ENCODE measurements at regions not wholly inside any gene's neighbourhood (a gene's known extent, or its start where the extent isn't known, plus 50 kb on each side); places are given as distances from the start of the nearest gene placed in this dataset.

DNA sequence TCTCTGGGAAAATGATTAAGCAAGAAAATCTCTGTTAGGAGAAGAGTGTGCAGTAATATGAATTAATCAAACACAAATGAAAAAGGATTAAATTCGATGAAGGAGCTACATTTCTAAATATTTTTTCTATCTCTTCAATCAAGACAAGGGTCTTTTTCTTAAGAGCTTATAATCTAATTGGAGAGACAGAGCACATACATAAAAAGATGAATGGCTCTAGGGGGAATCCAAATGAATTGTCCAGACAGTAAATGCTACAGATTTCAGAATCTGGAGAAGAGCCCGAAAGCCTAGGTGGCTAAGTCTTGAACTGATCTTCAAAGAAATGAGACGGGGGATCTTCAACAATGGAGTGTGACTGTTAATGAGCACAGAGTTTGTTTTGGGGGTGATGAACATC lies 723.6 kb downstream of the UTRN start:
- no peak for DNase-seq

DNA sequence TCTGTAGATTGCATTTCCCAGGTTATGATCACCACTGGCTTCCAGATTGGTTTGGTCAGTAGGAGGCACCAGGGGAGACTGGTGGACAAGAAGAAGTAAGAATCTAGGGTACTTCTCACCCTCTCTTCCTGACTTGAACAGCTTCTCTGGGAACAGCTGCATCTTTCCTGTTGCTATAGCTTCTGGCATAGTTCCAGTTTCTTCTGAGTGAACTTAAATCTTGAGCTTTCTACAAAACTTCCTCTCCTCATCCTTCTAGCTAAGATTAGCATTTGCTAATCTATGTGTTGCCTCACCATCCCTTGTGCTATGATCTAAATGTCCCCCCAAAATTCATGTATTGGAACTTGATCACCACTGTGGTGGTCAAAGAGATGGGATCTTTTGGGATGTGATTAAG lies 724.6 kb downstream of the UTRN start:
- no peak for DNase-seq

DNA sequence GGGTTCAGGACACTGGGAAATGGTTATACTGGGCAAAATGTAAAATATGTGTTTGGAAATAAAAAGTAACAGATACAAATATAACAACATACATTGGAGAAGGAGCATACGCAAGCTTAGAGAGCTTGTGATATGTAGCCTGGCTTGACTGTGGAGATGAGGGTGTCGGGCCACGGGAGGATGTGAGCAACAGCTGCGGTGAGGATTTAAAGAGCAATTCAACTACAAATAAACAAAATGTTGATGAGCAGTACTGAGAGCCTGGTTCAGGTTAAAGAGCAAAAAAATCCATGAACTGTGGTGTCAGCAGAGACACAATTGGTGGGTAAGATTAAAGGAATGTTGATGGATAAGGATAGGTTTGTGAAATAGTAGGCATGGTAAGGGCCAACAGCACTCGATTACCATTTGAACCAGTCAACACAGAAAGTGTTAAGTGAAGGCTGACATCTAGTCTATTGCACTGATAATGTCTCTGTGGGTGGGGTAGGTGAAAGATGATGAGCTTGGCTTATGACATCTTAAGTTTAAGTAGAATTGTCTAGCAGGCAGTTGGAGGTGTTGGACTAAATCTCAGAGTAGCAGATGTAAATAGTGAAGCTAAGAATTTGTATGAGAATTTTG lies 723.2 kb downstream of the EPM2A start:
- DNase-seq: no peak

DNA sequence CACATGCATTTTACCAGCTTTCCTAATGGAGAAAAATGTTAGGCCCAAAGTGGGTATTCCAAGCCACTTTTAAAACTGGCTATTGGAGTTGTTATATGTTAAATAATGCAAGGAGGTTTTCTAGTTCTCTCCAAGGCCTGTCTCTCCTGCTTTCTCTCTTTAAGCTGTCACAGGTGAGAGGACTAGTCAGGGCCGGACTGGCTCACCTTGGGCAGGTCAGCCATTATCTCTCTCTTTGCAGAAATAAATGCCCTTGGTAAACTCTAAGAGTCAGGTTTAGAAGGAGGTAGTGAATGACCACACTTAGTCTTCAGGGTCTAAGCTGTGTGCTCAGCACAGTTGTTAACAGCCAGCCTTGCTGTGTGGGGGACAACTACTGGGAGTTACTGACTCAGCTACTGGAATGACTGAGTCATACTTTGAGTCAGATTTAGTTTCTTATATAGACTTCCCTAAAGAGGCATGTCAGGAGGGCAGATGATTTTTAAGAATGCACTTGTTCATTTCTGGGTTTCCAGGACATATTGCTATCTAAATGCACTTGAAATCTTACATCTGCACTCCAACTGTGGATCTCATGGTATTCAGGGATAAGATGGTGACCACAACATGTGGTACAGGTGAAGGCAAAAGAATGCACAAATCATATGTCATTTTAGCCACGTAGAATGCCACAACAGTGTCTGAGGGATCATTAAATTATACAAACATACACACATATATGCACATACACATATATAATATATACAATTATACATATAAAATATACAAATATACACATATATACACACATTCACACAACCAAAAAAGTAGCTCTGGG lies 719.4 kb downstream of the EPM2A start:
- no peak for DNase-seq

DNA sequence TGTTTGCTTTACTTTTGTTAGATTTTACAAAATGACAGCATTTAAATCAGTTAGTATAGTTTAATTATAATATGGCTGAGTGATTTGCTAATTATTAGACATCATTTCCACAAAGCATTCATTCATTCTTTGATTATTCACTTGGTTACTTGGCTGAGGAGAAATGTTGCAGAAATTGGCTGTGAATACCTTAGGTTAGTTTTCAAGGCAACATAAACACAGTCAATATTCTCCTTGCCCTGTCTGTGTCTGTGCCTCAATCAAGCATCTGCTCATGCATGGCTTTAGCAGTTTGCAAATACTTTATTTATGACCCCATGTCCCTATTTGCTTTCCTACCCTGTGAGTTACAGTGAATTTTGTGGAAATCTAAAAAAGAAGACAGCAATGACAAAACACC lies 718.3 kb downstream of the EPM2A start:
- no peak for DNase-seq

DNA sequence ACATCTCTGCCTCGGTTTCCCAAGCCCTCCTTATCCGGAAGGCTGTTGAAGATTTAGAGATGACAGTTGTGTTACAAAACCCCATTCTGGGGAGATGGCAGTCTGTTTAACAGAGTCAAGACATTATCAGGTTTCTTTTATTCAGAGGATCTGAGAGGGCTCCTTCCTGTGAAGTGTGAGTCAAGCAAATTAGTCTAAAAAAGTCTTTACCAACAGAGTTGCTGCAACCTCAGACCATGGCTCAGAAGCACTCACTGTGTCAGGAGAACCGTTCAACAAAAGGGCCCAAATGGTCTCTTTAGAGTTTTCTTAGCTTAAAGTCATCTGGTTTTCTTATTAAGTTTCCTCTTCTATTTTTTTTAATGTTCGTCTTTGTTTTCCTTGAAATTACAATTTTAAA lies 717.8 kb downstream of the EPM2A start:
- no peak for DNase-seq

DNA sequence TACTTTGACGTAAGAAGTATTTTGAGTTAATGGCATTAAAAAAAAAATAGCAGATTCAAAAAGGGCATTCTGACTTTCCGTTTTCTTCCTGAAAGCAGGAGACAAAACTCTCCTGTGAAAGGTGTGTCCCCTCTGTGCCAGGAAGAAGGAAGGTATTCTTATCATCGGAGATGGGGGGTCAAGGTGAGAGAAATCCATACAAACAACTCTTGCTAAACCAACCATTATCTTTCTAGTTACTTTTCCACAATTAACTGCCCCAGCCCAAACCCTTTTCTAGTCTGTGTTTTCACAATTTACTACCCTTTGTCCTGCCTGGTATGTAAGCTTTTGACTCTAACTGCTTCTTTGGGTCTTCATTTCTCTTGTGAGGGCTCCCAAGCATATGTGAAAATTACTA lies 717.3 kb downstream of the EPM2A start:
- no peak for DNase-seq

DNA sequence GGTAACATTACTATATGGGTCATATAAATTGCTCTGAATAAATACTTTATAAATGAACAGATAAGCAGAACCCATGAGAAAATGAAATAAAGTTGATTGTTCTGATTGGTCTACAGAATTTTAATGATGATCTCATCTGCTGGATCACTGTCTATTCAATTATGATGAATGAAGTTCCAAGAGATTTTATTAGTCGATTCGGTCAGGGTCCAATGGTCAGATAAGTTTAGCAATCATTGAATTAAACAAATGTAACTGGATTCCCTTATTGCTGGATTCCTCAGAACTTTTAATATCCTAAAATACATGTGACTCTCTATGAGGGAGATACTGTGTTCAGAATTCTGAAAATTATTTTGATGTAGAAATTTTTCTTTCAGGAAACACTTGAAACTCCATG lies 715.2 kb downstream of the EPM2A start:
- DNase-seq: no peak

DNA sequence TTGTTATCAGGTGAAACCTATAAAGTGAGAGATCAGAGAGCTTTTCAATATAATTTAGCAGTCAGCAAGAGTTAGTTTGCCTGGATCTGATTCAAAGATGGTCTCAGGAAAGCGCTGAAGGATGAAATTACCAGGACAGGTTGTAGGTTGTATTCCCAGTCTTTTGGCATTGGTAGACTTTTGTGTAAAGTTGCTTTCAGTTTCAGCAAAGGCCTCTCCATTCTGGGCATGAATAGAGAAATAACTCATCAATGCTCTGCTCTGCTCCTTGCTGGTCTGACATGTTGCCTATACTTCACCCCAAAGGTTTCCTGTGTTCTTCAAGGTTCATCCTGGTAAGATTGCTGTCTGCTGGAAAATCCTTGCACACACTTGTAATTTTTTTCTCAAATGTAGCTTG lies 714.8 kb downstream of the EPM2A start:
- DNase-seq: no peak

DNA sequence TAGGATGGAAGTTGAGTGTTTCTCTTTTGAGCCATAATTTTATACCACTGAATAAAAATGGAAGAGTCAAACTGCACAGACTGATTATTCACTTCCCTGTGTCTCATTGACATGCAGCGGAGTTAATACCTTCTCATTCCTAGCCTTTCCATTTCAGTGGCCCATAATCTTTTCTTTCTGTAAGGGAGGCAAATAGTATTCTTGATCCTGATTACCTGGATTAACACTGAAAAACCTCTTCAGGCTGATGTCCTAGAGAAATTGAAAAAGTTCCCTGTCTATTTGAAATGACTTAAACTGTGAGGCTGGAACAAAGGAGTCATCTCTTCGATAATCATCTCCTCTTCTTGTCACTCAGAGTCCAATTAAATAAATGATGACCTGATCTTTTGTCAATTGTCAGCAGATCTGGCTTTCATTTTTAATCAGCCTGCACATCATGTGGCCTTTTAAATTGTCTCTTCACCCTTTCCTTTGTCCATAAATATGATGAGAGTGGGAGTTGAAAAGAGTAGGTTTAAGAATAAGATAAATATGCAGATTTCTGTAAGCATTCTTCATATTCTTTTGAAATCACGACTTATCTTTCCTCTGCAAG lies 713.0 kb downstream of the EPM2A start:
- DNase-seq: no peak

DNA sequence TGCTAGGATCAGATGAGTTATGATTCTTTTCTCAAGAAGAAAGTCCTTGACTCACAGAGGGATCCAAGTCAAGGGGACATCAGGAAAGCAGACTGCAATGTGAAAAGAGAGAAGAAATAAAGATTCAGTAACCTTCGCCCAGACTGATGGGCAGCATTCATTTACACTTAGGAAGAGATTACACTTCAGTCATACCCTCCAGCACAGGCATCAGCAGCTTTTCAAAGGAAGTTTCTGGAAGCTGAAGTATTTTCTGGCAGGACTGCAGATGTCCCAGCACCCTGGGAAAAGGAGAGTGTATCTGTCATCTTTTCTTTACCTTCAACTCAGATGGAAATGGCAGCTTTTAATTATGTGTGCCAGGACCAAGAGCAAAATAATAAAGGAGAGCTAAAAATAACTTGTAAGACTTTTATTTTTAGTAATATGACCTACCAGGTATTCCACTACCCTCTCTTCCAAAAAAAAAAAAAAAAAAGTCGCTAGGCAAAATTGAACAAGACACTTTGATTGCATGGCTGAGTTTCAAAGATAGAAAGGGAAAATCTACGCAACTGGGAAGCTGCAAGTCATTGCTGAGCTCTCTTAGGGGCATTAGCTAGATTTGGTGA lies 712.1 kb downstream of the EPM2A start:
- no peak for DNase-seq

DNA sequence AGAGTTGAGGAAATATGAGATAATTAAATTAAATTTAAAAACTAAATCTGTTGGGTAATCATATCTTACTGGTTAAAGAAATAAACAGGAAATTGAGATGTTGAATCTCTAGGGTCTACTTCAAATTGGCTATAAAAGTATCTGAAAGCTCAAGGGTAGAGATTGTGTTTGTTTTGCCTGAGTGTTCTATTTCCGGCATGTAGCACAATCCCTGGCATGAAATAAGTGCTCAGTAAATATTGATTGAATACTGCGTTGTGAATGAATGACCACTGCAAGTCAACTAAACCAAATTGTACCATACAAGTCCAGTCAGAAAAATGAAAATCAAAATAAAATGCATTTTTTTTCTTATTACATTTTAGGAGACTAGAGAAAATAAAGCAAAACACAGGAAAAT lies 709.8 kb downstream of the EPM2A start:
- no peak for DNase-seq

DNA sequence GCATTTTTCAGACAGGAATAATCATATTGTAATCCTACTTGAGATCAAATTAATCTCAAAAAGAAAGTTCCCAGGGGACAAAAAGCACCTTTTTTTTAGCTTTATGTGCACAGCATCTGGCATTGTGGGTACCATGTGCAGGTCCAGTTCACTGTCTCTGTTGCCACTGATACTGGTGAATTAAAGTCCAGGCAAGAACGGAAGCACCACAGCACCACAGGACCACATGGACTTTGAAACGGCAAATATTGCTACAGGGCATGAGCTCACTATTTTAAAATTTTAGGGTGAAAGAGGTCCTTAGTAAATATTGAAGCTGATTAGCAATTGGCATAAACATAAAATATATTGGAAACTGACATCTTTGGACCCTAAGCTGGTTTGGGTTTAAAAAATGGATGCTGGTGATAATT lies 709.0 kb downstream of the EPM2A start:
- DNase-seq: no peak

DNA sequence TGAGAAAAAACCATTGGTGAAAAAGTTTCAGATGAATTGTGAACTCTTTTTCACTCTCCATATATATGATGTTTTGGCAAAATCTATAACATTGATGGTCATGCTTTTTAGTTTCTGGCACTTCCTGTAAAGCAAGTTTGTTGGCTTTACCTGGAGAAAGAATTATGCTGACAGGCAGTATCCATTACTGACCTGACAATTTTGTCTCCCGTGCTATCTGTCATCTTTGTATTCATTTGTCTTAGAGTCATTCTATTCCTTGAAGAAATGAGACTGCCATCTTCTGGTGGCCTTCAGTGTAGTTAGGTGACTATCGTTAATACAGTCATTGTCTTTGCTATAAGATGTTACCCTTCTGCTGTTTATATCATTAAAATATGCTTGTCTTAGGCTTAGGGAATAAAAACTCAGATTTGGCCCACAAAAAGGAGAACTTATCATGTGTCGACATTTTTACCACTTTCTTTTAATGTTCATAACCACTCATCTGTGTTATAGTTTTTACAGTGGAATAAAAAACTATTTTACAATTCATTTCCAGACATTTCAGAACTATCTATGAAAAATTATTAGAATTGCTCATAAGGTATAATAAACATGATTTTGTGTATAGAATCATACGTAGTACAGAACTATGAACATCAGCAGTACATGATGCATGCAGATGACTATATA lies 707.0 kb downstream of the EPM2A start:
- DNase-seq: peak; percentile 10

DNA sequence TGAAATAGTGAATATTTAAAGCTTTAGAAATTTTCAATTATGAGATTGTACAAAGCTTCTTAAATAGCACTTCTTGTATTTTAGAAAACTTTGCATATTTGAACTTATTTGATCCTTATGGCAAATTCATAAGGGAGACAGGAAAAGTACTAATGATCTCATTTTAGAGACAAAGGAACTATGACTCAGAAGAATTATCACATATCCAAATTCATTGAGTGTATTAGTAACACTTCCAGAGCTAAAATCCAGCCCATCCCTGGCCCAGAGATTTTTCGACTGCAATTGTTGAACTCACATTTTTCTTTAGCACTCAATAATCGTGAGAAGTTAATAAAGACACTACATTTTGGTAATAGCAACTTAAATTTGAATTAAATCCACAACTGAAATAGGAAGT lies 704.3 kb downstream of the EPM2A start:
- no peak for DNase-seq

DNA sequence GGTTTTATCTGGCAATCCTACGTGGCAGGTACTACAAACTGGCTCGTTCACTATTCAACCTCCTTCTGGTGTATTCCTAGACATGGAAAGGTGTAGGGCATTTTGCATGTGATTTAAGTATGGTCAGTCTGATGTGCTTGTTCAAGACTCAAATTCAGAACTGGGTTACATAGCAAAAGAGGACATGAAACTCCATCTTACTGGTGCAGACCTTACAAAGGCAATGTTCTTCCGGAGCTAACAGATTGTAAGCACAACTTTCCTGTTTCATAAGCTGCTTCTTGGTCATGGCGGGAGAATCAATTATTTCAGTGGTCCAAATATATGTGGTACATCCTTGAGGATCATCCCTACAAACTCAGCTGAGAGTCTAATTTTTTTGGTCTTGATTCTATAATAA lies 703.4 kb downstream of the EPM2A start:
- DNase-seq: no peak

DNA sequence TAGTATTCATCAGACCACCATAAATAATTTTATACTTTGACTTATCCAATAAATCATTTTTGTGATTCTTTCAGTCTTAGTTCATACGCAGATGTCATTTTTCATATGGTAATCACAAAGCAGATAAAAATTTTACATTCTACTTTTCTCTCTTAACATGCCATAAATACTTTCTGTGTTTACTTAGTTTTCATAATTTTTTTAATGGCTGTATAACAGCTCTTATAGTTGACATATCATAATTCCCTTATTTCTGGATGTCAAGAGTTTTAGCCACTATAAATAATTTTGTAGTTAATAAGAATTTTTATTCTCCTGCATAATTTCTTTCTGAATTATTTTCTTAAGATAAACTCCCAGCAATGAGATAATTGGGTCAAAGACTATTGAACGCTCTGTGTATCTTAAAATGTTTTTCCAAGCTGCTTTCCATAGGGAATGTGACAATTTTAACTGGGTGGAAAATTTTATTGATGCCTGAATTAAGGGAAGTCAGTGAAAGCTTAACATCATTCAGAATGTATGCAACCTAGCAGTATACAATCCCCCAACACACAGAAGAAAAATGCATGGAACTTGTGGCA lies 702.7 kb downstream of the EPM2A start:
- no peak for DNase-seq

DNA sequence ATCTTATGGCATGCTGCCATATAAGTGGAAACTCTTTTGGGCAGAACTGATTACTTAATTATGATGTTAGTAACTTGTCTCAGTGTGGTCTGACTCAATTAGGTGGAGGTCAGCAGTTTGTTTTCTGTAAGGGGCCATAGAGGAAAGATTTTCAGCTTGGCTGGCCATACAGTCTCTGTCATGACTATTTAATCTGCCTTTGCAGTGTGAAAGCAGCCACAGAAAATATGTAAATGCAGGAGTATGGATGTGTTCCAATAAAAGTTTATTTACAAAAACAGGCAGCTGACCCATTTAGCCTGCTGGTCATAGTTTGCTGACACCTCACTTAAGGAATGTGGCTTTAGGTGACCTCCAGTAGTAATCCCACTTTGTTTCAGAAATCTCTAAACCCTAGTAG lies 700.7 kb downstream of the EPM2A start:
- no peak for DNase-seq

DNA sequence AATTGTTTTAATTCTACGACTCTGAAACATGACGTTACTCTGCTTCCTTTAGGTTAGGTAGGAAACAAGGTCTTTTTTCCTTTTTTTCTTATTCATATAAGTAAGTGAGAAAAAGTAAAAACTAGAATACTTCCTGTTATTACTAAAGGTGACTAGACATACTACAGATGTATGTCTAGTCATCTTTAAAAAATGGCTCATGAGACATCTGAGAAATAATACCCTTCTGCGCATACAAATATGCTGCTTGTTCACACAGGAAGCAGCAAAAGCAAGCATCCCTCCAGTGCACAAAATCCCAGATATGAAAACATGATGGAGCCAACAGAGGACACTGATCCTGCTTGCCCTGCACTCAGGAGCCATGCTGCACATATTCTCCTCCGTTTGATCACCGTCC lies 699.1 kb downstream of the EPM2A start:
- DNase-seq: no peak

DNA sequence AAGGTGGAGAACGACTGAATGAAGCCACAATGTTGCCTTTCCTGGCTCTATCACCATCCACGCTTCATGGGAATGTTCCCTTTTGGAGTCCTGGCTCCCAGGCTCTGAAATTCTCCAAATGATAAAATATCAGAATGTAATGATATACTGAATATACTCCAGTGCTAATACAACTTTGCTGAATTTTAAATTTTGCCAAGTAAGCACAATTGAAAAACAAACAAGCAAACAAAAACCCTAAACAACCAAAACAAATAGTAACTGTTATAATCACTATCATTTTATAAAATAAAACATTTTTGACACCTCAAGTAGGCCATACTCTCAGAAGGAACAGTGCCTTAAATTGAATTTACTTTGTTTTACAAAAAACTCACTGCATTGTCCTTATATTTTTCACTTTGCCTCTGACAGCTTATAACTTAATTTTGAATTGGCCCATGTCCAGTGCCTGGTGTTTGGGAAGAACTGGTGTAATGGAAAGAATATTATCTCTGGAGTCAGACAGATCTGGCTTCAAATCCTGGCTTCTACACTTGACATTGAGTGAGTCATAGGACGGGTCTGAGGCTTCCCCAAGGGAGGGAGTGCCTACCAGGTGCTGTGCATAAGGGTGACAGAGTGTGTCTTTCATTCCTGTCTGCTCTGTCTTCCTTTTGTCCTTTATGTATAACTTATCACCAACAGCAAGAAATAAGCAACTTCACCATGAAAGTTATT lies 698.3 kb downstream of the EPM2A start:
- DNase-seq: no peak

DNA sequence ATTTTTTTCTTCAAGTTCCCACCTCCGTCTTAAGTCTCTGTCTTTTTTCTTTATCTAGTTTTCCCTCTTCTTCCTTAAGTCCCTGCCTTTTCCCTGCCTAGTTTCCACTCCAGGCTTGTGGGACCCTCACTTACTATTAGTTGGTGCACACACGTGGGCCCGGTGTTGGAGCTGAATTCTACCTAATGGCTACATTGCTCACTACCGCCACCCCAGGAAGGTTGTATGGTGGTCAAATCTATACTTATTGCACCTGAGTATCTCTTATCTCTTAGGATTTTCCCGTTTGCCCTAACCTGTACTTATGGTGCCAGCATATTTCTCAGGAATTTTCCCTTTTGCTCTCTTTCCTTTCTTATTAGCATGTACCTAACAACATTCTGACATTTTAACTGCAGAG lies 692.8 kb downstream of the EPM2A start:
- DNase-seq: no peak

DNA sequence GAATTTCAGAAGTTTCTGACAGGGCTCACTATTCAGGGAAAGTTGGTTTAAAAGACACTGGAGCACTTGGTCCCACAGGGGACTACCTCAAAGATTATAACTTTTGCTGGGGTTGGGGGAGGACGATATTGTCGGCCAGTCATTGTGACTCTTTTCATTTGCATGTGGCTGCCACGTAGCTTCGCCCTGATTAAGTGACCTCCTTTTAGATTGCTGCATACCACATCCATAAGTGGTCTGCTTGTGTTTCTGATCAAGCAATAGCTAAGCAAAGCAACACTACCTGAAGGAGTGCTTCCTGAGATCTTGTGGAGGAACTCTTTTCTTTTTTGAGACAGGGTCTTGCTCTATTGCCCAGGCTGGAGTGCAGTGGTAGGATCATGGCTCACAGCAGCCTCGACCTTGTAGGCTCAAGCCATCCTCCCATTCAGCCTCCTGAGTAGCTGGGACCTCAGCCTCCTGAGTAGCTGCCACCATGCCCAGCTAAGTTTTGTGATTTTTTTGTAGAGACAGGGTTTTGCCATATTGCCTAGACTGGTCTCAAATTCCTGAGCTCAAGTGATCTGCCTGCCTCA lies 691.3 kb downstream of the EPM2A start:
- DNase-seq: no peak
